ENCODE measurements at regions not wholly inside any gene's neighbourhood (a gene's known extent, or its start where the extent isn't known, plus 50 kb on each side); places are given as distances from the start of the nearest gene placed in this dataset.
A peak's percentile ranks its signal among the peaks of the same experiment; 100 is the strongest.
"Not testable (repeated sequence)": the region's sequence is repeated elsewhere in the genome, so short reads cannot be mapped to it uniquely, and the experiment has no call there.

DNA sequence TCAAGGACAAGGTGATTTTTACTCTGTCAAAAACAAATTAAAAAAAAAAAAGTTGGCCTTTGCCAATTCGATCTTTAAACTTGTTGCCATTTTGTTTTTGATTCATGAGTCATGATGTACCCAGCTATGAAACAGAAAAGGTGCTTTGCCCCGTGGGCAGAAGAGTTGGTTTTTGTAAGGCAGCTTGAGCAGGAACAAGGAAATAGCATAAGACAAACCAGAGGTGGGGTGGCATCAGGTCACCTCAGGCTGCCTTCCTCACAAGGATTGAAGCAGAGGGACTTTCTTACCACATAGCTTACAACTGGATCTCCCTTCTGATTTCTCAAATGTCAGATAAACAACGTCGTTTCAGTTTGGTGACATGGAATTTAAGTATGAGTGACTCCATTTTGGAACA is 123.8 kb downstream of the ARL4C start:
- DNase-seq (ENCODE audit: low read depth): no peak
- TF ChIP-seq, protein P1, sequence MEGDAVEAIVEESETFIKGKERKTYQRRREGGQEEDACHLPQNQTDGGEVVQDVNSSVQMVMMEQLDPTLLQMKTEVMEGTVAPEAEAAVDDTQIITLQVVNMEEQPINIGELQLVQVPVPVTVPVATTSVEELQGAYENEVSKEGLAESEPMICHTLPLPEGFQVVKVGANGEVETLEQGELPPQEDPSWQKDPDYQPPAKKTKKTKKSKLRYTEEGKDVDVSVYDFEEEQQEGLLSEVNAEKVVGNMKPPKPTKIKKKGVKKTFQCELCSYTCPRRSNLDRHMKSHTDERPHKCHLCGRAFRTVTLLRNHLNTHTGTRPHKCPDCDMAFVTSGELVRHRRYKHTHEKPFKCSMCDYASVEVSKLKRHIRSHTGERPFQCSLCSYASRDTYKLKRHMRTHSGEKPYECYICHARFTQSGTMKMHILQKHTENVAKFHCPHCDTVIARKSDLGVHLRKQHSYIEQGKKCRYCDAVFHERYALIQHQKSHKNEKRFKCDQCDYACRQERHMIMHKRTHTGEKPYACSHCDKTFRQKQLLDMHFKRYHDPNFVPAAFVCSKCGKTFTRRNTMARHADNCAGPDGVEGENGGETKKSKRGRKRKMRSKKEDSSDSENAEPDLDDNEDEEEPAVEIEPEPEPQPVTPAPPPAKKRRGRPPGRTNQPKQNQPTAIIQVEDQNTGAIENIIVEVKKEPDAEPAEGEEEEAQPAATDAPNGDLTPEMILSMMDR (IDR thresholded peaks at IDR 0.05; ENCODE audit: control insufficient read depth, extremely low read depth, insufficient read depth): no peak
- H3K4me3 ChIP-seq (ENCODE audit: low read depth, low read length): no peak overlapping the region

DNA sequence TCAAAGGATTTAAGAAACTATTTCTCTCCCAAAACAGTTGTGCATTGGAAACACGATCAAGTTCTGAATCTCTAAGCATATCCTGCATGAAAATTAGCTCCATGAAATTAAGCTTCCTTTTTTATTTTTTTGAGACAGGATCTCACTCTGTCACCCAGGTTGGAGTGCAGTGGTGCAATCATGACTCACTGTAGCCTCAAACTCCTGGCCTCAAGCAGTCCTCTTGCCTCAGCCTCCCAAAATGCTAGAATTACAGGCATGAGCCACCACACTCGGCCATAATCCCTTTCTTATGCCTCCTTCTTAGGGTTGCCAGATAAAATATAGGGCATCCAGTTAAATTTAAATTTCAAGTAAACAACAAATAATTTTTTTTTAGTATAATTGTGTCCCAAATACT is 124.4 kb downstream of the ARL4C start:
- DNase-seq (ENCODE audit: low read depth): no peak
- H3K4me3 ChIP-seq (ENCODE audit: low read depth, low read length): no peak overlapping the region
- TF ChIP-seq, protein P1 (IDR thresholded peaks at IDR 0.05; ENCODE audit: control insufficient read depth, extremely low read depth, insufficient read depth): no peak

DNA sequence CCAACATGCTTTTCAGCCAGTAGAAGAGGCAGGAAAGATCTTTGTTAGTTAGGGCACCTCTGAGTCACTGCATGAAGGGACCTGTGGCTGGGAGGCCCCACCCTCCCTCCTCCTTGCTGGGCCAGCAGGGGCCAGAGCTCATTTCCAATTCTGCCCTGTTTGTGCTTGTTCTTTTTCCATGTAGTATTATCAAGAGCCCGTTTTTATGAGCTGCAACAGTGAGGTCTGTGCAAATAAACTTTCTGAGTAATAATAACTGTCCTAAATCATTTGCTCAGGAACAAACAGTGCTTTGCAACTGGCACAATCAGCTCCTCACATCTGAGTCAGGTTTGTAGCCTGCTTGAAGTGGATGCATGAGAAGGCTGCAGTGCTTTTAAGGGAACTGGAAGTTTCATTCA is 128.0 kb downstream of the ARL4C start:
- H3K4me3 ChIP-seq (ENCODE audit: low read depth, low read length): no peak overlapping the region
- TF ChIP-seq, protein P1 (IDR thresholded peaks at IDR 0.05; ENCODE audit: control insufficient read depth, extremely low read depth, insufficient read depth): no peak
- DNase-seq (ENCODE audit: low read depth): peak; percentile 86

DNA sequence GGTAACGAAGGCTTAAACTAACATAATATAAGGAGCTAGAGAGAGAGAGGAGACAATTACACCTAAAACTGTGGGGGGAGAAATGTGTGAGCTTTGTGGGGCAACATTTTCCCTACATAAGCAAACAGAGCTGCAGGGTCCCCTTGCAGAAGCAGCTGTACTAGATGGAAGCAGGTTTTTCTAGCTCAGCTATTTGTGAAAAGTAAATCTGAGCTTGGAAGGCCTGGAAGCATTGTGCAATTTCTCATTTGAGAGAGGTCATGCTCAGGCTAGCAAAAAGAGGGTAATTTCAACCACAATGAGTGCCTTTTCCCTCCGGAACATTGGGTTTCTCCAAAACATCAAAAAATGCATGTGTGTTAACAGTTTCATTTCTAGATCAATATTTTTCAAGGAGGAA is 130.0 kb downstream of the ARL4C start:
- DNase-seq (ENCODE audit: low read depth): no peak
- TF ChIP-seq, protein P1 (IDR thresholded peaks at IDR 0.05; ENCODE audit: control insufficient read depth, extremely low read depth, insufficient read depth): no peak
- no peak overlapping the region for H3K4me3 ChIP-seq (ENCODE audit: low read depth, low read length)

DNA sequence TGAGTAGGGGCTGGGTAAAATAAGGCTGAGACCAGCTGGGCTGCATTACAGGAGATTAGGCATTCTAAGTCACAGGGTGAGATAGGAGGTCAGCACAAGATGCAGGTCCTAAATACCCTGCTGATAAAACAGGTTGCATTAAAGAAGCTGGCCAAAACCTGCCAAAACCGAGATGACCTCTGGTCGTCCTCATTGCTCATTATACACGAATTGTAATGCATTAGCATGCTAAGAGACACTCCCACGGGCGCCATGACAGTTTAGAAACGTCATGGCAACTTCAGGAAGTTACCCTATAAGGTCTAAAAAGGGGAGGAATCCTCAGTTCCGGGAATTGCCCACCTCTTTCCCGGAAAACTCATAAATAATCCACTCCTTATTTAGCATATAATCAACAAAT is 132.2 kb downstream of the ARL4C start:
- TF ChIP-seq, protein P1 (IDR thresholded peaks at IDR 0.05; ENCODE audit: control insufficient read depth, extremely low read depth, insufficient read depth): no peak
- H3K4me3 ChIP-seq (ENCODE audit: low read depth, low read length): no peak overlapping the region
- DNase-seq (ENCODE audit: low read depth): no peak

DNA sequence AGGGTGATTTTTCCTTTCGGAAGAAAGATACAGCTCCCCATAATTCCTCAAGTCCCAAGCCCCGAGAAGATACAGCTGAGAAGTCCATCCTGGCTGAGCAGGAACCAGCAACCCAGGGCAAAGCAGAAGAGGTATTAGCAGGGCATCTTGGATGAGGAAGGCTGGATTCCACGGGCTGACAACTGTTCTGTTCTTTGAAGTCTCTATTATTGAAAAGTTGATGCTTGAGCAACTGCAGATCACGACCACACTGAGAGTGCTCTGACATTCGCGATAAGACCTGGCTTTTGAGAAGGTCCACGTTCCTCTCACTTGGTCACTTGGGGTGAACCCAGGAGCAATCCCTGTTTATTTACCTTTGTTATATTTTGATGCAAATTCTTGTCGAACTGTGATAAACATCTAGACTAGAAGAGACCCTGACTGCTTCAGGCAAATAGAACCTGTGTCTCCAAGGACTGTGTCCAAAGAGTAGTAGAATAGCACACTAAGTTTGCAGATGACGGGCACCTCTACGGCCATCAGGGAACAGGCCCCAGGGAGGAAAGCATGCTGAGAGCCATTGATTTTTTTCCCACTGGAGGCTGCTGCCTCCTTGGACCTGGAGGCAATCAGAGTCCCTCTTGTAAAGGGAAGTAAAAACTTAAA is 133.1 kb downstream of the ARL4C start:
- DNase-seq (ENCODE audit: low read depth): no peak
- TF ChIP-seq, protein P1 (IDR thresholded peaks at IDR 0.05; ENCODE audit: control insufficient read depth, extremely low read depth, insufficient read depth): no peak
- no peak overlapping the region for H3K4me3 ChIP-seq (ENCODE audit: low read depth, low read length)

DNA sequence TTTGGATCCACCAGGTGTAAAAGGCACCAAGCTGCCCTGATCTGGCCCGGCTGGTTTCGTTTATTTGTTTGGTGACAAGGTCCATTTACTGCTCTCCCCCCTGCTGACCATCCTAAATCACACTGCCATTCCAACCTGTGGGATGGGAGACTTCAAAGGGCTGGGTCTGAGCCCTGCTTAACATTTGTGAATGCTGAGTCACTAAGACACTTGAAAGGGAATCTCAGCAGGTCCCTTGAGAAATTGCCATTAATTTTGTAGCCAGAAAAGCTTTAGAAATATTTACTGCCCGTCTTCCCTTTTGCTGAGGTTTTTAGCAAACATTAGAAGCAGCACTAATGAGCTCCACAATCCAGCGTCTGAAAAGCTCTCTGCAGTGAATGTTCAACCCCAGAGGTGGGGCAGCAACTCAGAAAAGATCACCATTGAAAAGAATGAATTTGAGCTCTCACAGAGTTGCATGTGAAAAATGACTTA is 133.8 kb downstream of the ARL4C start:
- TF ChIP-seq, protein P1 (IDR thresholded peaks at IDR 0.05; ENCODE audit: control insufficient read depth, extremely low read depth, insufficient read depth): no peak
- no peak overlapping the region for H3K4me3 ChIP-seq (ENCODE audit: low read depth, low read length)
- peak; percentile 58 for DNase-seq (ENCODE audit: low read depth)

DNA sequence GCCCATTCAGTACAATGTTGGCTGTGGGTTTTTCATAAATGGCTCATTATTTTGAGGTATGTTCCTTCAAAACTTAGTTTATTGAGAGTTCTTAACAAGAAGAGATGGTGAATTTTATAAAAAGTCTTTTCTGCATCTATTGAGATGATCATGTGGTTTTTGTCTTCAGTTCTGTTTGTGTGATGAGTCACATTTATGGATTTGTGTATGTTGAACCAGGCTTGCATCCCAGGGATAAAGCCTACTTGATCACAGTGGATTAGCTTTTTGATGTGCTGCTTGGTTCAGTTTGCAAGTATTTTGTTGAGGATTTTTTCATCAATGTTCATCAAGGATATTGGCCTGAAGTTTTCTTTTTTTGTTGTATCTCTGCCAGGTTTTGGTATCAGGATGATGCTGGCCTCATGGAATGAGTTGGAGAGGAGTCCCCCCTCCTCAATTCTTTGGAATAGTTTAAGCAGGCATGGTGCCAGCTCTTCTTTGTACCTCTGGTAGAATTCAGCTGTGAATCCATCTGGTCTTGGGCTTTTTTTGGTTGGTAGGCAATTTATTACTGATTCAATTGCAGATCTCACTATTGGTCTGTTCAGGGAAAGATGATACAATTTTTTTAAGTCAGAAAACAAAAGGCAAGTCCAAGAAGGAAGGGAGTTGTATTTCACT is 136.4 kb downstream of the ARL4C start:
- not testable (repeated sequence) for H3K4me3 ChIP-seq (ENCODE audit: low read depth, low read length); DNase-seq (ENCODE audit: low read depth)

Measured in LNCaP clone FGC (cell line).